ENCODE measurements at regions not wholly inside any gene's neighbourhood (a gene's known extent, or its start where the extent isn't known, plus 50 kb on each side); places are given as distances from the start of the nearest gene placed in this dataset.

DNA sequence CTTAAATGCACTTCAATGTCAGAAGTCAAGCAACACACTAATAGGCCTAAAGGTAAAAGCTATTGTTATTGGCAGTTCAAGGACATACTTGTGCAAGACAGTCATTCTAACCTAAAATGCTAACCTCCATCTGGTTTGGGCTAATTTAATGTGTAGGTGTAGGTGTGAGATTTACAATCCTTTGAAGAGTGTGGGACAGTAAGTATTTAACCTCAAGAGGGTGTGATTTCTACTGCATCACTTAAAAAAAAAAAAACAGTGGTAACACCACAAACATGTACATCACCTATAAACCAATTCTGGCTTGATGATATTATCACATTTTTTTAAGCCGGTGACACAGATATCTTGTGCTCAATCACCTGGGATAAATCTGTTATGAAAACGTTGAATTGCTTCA is 127.5 kb upstream of the MEF2C start:
- ATAC-seq (no peak), DNase-seq (no peak)
- H2AFZ ChIP-seq (ENCODE audit: low read length) = no peak overlapping the region
- no peaks in the 10 kb centered on the region for H3K9me2 ChIP-seq (replicated peaks; ENCODE audit: low read length)
- CTCF ChIA-PET = no interaction called here
- no peaks in the 10 kb centered on the region for H3K79me2 ChIP-seq (ENCODE audit: low read length)
- intact Hi-C loops (cut with micrococcal nuclease) = no loop called here
- H3K4me2 ChIP-seq (ENCODE audit: low read length) = no peak overlapping the region
- POLR2A ChIA-PET (ENCODE audit: unreplicated experiment) = no interaction called here
- H3K27ac ChIP-seq (ENCODE audit: low read length) = no peak overlapping the region
- H4K20me1 ChIP-seq (ENCODE audit: low read length) = no peaks in the 10 kb centered on the region
- H3K4me3 ChIP-seq (ENCODE audit: low read length) = no peak overlapping the region
- no peaks in the 10 kb centered on the region for H3K4me1 ChIP-seq (ENCODE audit: insufficient read depth, low read length)
- no peaks in the 10 kb centered on the region for H3F3A ChIP-seq (ENCODE audit: low read length, unreplicated experiment)
- H3K9me3 ChIP-seq (ENCODE audit: low read length) = no peaks in the 10 kb centered on the region
- H3K27me3 ChIP-seq (ENCODE audit: low read length) = no peaks in the 10 kb centered on the region
- no peak overlapping the region for H3K9ac ChIP-seq (ENCODE audit: low read length)
- no peaks in the 10 kb centered on the region for H3K36me3 ChIP-seq (ENCODE audit: low read depth, low read length)
- TF ChIP-seq EZH2phosphoT487 (IDR thresholded peaks at IDR 0.05; ENCODE audit: borderline replicate concordance, low read length) = no peak
- TF ChIP-seq CTCF (conservative IDR thresholded peaks at IDR 0.05; ENCODE audit: low read depth, low read length) = no peak
- TF ChIP-seq EZH2 (IDR thresholded peaks at IDR 0.05; ENCODE audit: low read length, unreplicated experiment) = no peak
- no TSS peak for BruUV-seq (replicated peaks)

- DNase-seq (no peak), ATAC-seq (no peak)
- Histone ChIP-seq H3K4me2 (ENCODE audit: low read length) (no peak overlapping the region), H2AFZ (ENCODE audit: low read length) (no peak overlapping the region), H3K4me1 (ENCODE audit: insufficient read depth, low read length) (no peaks in the 10 kb centered on the region), H3K27me3 (ENCODE audit: low read length) (no peaks in the 10 kb centered on the region), H3K9ac (ENCODE audit: low read length) (no peak overlapping the region), H4K20me1 (ENCODE audit: low read length) (no peaks in the 10 kb centered on the region), H3K36me3 (ENCODE audit: low read depth, low read length) (no peaks in the 10 kb centered on the region), H3K4me3 (ENCODE audit: low read length) (no peak overlapping the region), H3K27ac (ENCODE audit: low read length) (no peak overlapping the region), H3K9me2 (replicated peaks; ENCODE audit: low read length) (no peaks in the 10 kb centered on the region), H3F3A (ENCODE audit: low read length, unreplicated experiment) (no peaks in the 10 kb centered on the region), H3K9me3 (ENCODE audit: low read length) (no peaks in the 10 kb centered on the region), H3K79me2 (ENCODE audit: low read length) (no peaks in the 10 kb centered on the region)
- ChIA-PET CTCF (no interaction called here), POLR2A (ENCODE audit: unreplicated experiment) (no interaction called here)
- no TSS peak for BruUV-seq (replicated peaks)
- intact Hi-C loops (cut with micrococcal nuclease) = no loop called here
- TF ChIP-seq EZH2 (IDR thresholded peaks at IDR 0.05; ENCODE audit: low read length, unreplicated experiment) (no peak), EZH2phosphoT487 (IDR thresholded peaks at IDR 0.05; ENCODE audit: borderline replicate concordance, low read length) (no peak), CTCF (conservative IDR thresholded peaks at IDR 0.05; ENCODE audit: low read depth, low read length) (no peak)
These were observed 125.3 kb upstream of the MEF2C start for GRCh38 chr5:89008291-89008690.

GRCh38 chr5:89005990-89006389 is 123.0 kb upstream of the MEF2C start:
- H3K9me2 ChIP-seq (replicated peaks; ENCODE audit: low read length) = no peaks in the 10 kb centered on the region
- intact Hi-C loops (cut with micrococcal nuclease) = no loop called here
- no TSS peak for BruUV-seq (replicated peaks)

More at GRCh38 chr5:89005990-89006389, 123.0 kb upstream of the MEF2C start:
- H3K4me2 ChIP-seq (ENCODE audit: low read length) = no peak overlapping the region
- no peaks in the 10 kb centered on the region for H3K4me1 ChIP-seq (ENCODE audit: insufficient read depth, low read length)
- H3K36me3 ChIP-seq (ENCODE audit: low read depth, low read length) = no peaks in the 10 kb centered on the region
- H2AFZ ChIP-seq (ENCODE audit: low read length) = no peak overlapping the region
- H3K9me3 ChIP-seq (ENCODE audit: low read length) = no peaks in the 10 kb centered on the region
- TF ChIP-seq CTCF (conservative IDR thresholded peaks at IDR 0.05; ENCODE audit: low read depth, low read length) (no peak), EZH2 (IDR thresholded peaks at IDR 0.05; ENCODE audit: low read length, unreplicated experiment) (no peak), EZH2phosphoT487 (IDR thresholded peaks at IDR 0.05; ENCODE audit: borderline replicate concordance, low read length) (no peak)
- DNase-seq (no peak), ATAC-seq (no peak)
- ChIA-PET CTCF (no interaction called here), POLR2A (ENCODE audit: unreplicated experiment) (no interaction called here)
- no peak overlapping the region for H3K27ac ChIP-seq (ENCODE audit: low read length)
- H3K79me2 ChIP-seq (ENCODE audit: low read length) = no peaks in the 10 kb centered on the region
- no peaks in the 10 kb centered on the region for H4K20me1 ChIP-seq (ENCODE audit: low read length)
- no peaks in the 10 kb centered on the region for H3K27me3 ChIP-seq (ENCODE audit: low read length)
- H3K4me3 ChIP-seq (ENCODE audit: low read length) = no peak overlapping the region
- no peak overlapping the region for H3K9ac ChIP-seq (ENCODE audit: low read length)
- no peaks in the 10 kb centered on the region for H3F3A ChIP-seq (ENCODE audit: low read length, unreplicated experiment)

Measured in PC-3 (cell line).